ENCODE measurements at regions not wholly inside any gene's neighbourhood (a gene's known extent, or its start where the extent isn't known, plus 50 kb on each side); places are given as distances from the start of the nearest gene placed in this dataset.
A peak's percentile ranks its signal among the peaks of the same experiment; 100 is the strongest.

DNA sequence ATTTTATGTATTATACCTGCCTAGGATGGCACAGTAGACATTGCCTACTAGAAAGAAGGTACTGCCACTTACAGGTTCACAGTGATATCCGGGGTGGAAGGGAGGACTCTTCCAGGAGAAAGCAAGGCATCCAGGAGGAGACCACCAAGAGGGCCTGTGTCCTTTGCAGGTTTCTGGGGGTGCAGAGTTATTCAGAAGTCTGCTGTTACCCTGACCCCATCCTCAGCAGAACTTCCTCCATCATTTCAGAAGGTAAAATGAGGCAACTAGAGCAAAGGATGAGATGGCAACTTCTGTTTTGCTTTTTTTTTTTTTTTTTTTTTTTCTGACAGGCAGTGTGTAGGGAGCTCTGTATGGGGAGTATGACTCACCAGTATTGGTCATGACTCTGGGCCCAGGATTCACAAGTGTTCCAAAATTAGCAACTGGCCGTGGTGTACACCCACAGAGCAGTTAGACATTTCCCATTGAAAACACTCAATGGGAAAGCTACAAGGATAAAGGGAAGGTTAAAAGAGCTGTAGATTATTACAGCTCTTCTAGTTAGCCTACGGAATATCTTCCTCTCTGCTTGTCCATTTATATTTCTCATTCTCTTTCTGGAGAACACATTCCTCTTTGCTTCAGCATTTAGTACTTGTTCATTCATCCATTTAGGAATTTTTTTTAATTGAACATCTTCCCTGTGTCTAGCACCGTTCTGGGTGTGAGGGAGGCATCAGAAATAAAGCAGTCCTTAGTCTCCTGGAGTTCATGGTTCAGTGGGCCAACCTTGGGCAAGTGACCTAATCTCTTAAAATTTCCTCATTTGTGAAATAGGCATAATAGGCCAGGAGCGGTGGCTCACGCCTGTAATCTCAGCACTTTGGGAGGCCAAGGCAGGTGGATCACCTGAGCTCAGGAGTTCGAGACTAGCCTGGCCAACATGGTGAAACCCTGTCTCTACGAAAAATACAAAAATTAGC lies 50.5 kb upstream of the PPP2R5A start (continued):
- no peak for TF ChIP-seq TEAD4 (IDR thresholded peaks at IDR 0.05; ENCODE audit: borderline replicate concordance, insufficient read depth)
- TF ChIP-seq REST (IDR thresholded peaks at IDR 0.05; ENCODE audit: low read depth, low read length) = no peak
- peak; percentile 70; the same call in 1 of the 2 replicates for TF ChIP-seq RXRA (IDR thresholded peaks at IDR 0.05; ENCODE audit: borderline replicate concordance, low read depth)
- TF ChIP-seq RCOR1 (IDR thresholded peaks at IDR 0.05; ENCODE audit: low read length) = no peak
- no peak for TF ChIP-seq GABPA (IDR thresholded peaks at IDR 0.05; ENCODE audit: low read depth)
- TF ChIP-seq, protein P1, sequence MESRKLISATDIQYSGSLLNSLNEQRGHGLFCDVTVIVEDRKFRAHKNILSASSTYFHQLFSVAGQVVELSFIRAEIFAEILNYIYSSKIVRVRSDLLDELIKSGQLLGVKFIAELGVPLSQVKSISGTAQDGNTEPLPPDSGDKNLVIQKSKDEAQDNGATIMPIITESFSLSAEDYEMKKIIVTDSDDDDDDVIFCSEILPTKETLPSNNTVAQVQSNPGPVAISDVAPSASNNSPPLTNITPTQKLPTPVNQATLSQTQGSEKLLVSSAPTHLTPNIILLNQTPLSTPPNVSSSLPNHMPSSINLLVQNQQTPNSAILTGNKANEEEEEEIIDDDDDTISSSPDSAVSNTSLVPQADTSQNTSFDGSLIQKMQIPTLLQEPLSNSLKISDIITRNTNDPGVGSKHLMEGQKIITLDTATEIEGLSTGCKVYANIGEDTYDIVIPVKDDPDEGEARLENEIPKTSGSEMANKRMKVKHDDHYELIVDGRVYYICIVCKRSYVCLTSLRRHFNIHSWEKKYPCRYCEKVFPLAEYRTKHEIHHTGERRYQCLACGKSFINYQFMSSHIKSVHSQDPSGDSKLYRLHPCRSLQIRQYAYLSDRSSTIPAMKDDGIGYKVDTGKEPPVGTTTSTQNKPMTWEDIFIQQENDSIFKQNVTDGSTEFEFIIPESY (IDR thresholded peaks at IDR 0.05; ENCODE audit: borderline replicate concordance, low read depth) = no peak
- TF ChIP-seq RFX5 (IDR thresholded peaks at IDR 0.05; ENCODE audit: low read length) = no peak
- no peak; the same call in 1 of the 2 replicates for TF ChIP-seq POLR2AphosphoS5 (IDR thresholded peaks at IDR 0.05; ENCODE audit: low read depth, low read length)
- no peak for TF ChIP-seq CTCF (IDR thresholded peaks at IDR 0.05)
- peak; percentile 88 for TF ChIP-seq JUND (IDR thresholded peaks at IDR 0.05)
- TF ChIP-seq MXI1 (IDR thresholded peaks at IDR 0.05; ENCODE audit: low read depth, low read length) = no peak
- TF ChIP-seq RAD21 (IDR thresholded peaks at IDR 0.05; ENCODE audit: low read length) = no peak
- no peak for TF ChIP-seq GATA2 (CRISPR knock-in tag; IDR thresholded peaks at IDR 0.05)

Data from SK-N-SH (cell line).